H7 (cell line): ENCODE measurements at regions not wholly inside any gene's neighbourhood (a gene's known extent, or its start where the extent isn't known, plus 50 kb on each side); places are given as distances from the start of the nearest gene placed in this dataset.
A peak's percentile ranks its signal among the peaks of the same experiment; 100 is the strongest.
"Not testable (repeated sequence)": the region's sequence is repeated elsewhere in the genome, so short reads cannot be mapped to it uniquely, and the experiment has no call there.

Experiments used
- DNase-seq: peaks from one replicate; pipeline ENCODE4 v3.0.0; 2012
- H3K27me3 ChIP-seq: 2 replicates; pipeline ENCODE4 v1.6.0; 2011; ENCODE audit warnings: mild to moderate bottlenecking, low read length; ENCODE audit not compliant: control insufficient read depth, insufficient read depth
- H3K36me3 ChIP-seq: replicated peaks from 2 replicates; pipeline ENCODE4 v1.5.1; 2011; ENCODE audit warnings: low read length; ENCODE audit not compliant: control insufficient read depth, insufficient read depth
- H3K4me3 ChIP-seq: 2 replicates; pipeline ENCODE4 v1.5.1; 2011; ENCODE audit warnings: low read depth, mild to moderate bottlenecking, control low read depth, low read length, moderate library complexity; ENCODE audit not compliant: insufficient read depth

DNA sequence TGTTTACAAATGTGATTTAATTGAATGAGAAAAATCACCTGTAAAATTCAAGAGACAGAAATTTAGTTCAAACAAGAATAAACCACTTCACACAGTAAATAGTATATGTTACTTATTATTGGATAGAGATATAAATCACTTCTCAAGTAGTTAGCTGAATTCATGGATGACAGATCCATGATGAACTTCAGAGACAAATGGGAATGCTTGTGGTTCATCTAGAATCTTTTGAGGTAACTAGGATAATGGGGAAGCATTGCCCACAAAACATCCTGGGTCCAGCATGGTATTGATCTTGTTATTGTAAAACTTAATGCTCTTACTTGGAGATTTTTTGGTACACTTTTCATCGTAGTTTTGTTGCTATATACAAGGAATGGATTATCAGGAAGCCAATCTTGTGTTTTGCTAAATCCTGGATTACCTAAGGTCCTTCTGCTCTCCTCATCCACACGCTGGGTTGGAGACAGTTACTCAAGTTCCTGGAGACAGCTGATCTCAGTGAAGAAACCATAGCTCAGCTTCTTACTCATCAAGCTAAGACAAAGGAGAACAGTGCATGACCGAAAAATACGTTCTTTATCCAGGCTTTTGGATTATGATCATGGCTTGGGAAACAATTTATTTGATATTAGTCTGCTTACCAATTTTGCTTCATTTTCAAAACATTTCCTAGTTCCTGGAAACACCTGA is 142.5 kb upstream of the PREP start:
- Histone ChIP-seq H3K36me3 (no peaks in the 10 kb centered on the region), H3K27me3 (no peaks in the 10 kb centered on the region), H3K4me3 (no peak overlapping the region)
- no peak for DNase-seq

DNA sequence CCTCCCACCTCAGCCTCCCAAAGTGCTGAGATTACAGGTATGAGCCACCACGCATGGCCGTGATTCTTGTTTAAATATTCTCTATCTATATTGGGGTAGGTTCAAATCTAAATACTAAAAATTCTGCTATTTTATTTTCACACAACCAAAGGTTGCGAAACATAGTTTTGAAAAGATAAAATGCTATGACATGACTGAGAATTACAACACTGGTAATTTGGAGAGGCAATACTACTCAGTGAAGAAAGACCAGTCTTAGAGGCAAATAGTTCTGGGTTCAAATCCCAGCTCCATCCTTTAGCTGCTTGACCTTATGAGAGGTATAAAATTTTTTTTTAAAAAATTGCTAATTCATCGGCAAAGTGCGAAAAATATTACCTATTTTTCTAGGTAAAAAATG is 137.0 kb upstream of the PREP start:
- Histone ChIP-seq H3K27me3 (no peaks in the 10 kb centered on the region), H3K4me3 (no peak overlapping the region), H3K36me3 (no peaks in the 10 kb centered on the region)
- no peak for DNase-seq

DNA sequence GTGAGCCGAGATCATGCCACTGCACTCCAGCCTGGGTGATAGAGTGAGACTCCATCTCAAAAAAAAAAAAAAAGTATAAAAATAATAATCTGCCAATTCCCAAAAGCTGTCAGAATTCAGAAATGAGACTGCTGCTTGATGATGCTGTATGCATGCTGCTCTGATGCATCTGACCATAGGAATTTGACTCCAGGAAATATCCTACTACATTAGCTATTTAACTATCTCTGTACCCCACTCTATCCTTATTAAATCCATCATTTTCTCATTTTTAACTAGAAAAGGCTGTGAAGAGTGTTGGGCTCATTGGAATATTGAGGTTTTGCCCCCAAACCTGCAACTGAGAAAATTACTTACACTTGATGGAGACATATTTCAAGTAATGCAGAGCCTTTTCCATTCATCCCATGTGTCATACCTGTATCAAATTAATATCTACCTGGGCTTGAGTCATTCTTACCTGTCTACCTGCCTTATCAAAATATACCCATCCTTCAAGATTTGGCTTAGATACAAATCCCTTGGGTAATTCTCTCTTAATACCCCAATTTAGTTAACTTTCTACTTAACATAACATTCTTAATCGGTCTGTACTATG is 135.2 kb upstream of the PREP start:
- DNase-seq, result no peak
- H3K4me3 ChIP-seq, result no peak overlapping the region
- H3K27me3 ChIP-seq, result no peaks in the 10 kb centered on the region
- H3K36me3 ChIP-seq, result no peaks in the 10 kb centered on the region

DNA sequence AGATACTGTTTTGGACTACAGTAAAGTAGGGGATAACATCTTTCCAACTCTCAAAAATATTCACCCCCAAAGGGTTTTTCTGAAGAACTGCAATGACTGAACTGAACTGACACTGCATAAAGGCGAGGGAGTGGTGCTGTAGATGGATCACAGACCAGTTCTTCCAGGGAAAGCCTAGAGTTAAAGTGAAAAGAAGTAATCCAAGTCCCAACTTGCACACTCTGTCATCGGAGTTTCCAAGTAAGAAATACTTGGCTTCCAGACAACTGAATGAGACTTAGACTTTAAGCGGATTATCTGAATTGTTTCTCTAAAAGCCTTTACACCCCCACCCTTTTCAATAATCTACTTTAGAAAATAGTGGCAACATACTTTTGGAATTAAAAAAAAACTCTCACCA is 134.1 kb upstream of the PREP start:
- Histone ChIP-seq H3K27me3 (no peaks in the 10 kb centered on the region), H3K4me3 (no peak overlapping the region), H3K36me3 (no peaks in the 10 kb centered on the region)
- DNase-seq, result no peak

DNA sequence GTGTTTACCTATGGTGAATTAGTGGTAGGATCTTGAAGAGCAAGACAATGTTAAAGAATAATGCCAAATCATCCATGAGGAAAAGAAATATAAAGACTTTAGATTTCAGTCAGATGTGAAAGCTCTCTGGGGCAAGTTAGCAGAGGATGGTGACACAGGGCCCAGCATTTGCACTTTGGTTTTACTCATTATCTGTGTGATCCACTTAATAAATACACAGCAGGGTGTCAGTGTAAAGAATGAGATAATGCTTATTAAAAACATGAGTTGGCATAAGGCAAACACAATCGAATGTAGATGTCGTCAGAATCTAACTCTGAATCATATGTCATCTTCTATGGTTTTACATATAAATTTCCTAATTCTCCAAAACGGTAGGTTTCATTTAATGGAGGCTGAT is 130.4 kb upstream of the PREP start:
- Histone ChIP-seq H3K4me3 (no peak overlapping the region), H3K36me3 (no peaks in the 10 kb centered on the region), H3K27me3 (no peaks in the 10 kb centered on the region)
- DNase-seq, result no peak

DNA sequence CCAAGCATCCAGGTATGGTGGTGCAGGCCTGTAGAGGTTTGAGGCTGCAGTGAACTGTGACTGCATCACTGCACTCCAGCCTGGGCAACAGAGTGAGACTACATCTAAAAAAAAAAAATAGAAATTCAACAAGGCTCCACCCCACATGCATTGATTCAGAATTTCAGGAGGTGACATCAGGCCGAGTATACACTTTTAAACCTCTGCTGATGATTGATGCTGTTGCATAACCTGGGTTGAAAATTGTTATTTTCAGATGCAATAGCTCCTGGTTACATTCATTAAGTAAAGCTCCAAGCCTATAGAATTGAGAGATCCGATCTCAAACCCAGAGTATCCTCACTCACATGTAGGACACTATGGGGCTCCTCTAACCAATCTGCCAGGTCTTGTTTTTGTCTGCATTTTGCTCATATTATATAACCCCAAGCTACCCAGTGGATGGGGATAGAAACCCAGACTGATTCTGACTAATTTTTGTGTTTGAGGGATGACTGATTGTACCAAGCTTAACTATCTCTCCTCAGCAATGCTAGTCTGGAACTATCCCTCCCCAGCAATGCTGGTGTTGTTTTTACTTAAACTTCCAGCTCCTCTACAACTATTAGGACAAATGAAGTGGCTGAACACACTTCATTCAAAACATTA is 123.5 kb upstream of the PREP start:
- Histone ChIP-seq H3K36me3 (no peaks in the 10 kb centered on the region), H3K27me3 (no peaks in the 10 kb centered on the region), H3K4me3 (no peak overlapping the region)
- no peak for DNase-seq

DNA sequence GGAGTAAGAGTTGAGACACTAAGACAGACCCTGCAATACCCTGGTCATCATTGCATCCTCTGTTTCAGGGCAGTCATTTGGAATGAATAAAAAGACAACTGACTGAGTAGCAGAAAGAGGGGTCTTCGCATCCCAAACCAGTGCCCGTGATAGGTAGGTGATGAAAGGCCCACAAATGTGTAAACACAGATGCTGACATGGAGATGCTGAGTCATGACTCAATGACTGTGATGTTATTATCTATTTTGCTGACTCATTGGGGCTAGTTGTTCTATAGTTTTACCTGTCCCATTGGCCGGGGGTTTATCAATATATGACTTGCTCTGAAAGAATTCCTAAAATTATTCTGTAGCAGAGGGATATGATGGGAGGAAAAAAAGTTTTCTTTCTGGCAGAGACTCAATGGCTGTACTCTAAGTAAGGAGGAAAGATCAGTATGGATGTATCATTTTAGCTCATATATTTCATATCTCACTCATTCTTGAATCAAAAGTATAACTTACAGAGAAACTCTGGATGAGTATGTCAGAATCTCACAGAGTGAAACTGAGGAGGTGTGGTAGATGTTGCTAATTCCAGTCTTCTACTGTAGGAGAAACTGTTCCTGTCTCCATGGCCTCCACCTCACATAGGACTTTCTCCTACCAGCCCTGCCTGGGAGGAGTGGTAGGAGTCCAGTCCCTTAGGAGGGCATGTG is 119.9 kb upstream of the PREP start:
- no peaks in the 10 kb centered on the region for H3K27me3 ChIP-seq

DNA sequence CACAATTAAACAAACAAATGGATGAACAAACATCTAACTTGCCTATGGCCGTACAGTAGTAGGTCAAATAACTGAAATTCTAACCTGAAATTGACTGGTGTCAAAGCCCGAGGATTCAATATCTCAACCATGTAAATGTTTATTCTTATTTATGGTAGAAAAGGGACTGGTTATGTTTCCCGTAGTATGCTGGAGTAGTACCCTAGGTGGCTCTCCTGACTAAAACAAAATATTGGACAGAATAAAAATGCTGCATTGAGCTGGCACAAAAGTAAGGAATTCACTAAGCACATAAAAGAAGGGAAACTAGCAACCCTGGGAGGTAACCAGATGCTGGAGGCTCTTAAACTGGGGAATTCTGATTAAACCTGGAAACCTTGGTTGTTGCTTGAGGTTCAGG is 117.1 kb upstream of the PREP start:
- no peak for DNase-seq
- Histone ChIP-seq H3K36me3 (no peaks in the 10 kb centered on the region), H3K27me3 (no peaks in the 10 kb centered on the region), H3K4me3 (no peak overlapping the region)

More for the DNA sequence above, 119.9 kb upstream of the PREP start:
- Histone ChIP-seq H3K4me3 (no peak overlapping the region), H3K36me3 (no peaks in the 10 kb centered on the region)
- no peak for DNase-seq

DNA sequence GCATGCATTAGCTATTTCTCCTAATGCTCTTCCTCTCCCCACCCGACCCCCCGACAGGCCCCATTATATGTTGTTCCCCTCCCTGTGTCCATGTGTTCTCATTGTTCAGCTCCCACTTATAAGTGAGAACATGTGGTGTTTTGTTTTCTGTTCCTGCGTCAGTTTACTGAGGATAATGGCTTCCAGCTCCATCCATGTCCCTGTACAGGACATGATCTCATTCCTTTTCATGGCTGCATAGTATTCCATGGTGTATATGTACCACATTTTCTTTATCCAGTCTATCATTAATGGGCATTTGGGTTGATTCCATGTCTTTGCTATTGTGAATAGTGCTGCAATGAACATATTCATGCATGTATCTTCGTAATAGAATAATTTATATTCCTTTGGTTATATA is 116.1 kb upstream of the PREP start:
- H3K36me3 ChIP-seq, H3K27me3 ChIP-seq, H3K4me3 ChIP-seq, DNase-seq: not testable (repeated sequence)

DNA sequence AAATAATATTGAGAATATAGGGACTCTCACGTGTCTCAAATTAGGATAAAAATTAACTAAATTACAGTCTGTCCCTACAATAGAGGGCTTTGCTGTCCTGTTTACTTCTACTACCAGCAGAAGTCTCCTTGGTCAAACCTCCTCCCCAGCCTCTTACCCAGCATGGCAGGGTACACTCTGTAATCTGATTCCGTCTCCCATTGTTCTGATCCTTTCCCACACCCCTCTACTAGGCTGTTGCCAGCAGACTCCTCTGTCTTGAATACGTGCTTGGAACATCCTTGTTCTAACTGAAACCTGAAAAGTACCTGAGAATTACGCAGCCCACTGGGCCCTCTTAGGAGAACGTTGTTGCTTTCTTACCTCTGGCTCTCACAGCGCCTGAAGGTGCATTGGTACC is 112.2 kb upstream of the PREP start:
- no peaks in the 10 kb centered on the region for H3K36me3 ChIP-seq
- DNase-seq, result peak; percentile 26
- no peak overlapping the region for H3K4me3 ChIP-seq
- no peaks in the 10 kb centered on the region for H3K27me3 ChIP-seq

DNA sequence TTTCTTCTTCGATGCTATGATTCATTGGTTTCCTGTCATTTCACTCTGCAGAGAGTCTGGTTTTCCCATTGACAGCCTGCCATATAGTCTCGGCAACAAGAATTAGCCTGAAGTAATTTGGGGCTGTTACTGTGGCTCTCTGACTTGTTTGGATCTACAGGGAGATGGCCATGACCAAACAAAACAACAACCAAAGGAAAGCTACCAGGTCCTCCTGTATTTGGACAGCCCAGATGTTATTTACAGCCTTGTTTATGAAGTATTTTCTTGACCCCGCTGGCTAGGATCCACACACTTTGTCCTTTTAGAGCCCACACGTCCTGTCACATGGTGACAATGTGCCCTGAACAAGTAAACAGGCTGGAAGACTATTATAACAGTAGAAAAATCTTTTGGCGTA is 111.4 kb upstream of the PREP start:
- H3K27me3 ChIP-seq, result no peaks in the 10 kb centered on the region

DNA sequence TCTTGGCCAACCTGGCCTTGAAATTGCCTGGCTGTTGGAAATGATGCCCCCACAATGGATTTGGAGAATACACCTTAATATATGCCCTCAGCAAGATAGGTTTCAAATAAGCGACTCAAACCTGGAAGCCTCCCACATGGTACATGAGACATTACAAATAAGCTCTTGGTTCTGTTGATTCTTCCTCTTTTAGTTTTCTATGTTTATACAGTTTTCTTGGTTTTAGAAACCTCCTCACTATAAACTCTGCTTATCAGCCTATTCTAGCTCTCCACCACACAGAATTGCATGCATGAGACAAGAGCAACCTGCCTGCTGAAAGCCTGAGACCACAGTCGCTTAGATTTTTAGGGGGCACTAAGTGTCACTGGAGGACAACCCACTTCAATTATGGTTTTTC is 108.8 kb upstream of the PREP start:
- Histone ChIP-seq H3K4me3 (no peak overlapping the region), H3K27me3 (no peaks in the 10 kb centered on the region), H3K36me3 (no peaks in the 10 kb centered on the region)
- no peak for DNase-seq

More for the DNA sequence above, 111.4 kb upstream of the PREP start:
- H3K36me3 ChIP-seq, result no peaks in the 10 kb centered on the region
- no peak for DNase-seq
- H3K4me3 ChIP-seq, result no peak overlapping the region

DNA sequence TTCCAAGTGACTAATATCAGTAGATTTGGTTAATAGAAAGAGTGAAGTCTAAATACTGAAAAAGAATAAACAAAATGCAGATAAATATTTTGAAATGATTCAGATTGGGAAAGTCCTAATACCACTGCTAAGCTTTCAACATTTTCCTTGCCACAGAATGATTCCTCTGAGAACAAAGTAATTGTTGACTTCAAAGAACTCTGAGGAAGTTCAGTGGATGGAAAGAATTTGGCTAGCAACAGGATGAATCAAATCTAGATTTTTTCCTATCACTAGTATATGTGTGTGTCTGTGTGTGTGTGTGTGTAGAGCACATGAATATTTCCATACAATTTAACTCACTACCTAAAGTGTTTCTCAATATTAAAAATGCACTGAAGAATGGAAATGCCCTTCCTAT is 107.9 kb upstream of the PREP start:
- Histone ChIP-seq H3K4me3 (no peak overlapping the region), H3K36me3 (no peaks in the 10 kb centered on the region), H3K27me3 (no peaks in the 10 kb centered on the region)
- no peak for DNase-seq

DNA sequence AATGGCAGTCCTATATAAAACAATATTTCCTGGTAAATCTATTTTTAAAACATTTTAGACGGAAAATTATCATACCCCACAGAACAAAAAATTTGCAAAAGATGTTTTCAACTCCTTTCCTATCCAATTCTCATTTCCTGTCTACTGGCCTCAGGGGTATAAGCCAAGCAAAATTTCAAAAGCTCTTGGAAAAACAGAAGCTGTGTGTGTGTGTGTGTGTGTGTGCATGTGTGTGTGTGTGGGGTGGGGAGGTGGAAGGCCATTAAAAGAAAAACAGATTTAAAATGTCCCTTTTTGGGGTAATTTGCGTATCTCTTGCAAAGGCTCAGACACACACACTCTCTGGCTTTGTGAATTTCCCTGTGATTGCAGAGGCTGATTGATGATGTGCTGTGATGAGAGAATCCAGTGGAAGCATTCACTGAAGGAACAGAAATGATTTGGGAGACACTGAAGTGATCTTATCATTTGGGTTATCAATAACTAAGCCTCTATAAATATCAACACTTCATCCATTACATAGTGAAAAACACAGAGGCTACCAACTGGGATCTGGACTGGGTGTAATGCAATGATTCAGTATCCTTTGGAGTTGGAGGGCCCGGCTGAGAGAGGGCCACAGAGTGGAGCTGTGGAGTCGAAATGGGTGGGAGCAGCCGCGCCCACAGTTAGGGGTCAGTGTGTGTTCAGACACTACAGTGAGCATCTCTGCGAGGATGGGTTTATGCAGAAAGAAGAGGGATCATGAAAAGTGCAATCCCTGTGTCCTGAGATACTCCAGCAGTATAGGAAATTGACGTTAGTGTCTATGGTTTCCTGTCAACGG is 106.8 kb upstream of the PREP start:
- Histone ChIP-seq H3K27me3 (no peaks in the 10 kb centered on the region), H3K4me3 (no peak overlapping the region), H3K36me3 (no peaks in the 10 kb centered on the region)
- peak; percentile 28 for DNase-seq
